GM19468 (cell line): ENCODE measurements at regions not wholly inside any gene's neighbourhood (a gene's known extent, or its start where the extent isn't known, plus 50 kb on each side); places are given as distances from the start of the nearest gene placed in this dataset.

ENCODE experiments used
- ATAC-seq: cut with Tn5 transposase; IDR thresholded peaks from one replicate; pipeline ENCODE4 v1.9.1; 2021; ENCODE audit warnings: mild to moderate bottlenecking, moderate library complexity, moderate number of reproducible peaks; ENCODE audit not compliant: unreplicated experiment; ENCODE audit errors: extremely low read depth

DNA sequence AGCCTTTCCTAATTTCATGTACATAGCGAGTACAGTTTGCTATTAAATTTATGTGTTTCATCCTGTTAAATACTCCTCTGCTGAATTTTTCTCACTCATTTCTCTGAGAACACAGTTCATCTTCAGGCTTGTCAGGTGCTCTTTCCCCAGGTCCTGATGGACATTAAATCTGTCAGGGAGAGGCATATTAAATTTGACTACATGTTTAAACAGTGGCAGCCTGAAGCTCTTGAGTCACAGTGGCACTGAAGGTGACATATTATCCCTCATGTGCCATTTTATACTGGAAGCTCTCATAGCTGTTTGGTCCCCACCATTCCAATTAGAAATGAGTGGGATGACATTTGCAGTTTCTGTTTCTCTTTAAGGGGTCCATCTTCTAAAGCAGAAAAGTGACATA lies 1089.6 kb upstream of the SORCS1 start:
- no peak for ATAC-seq

DNA sequence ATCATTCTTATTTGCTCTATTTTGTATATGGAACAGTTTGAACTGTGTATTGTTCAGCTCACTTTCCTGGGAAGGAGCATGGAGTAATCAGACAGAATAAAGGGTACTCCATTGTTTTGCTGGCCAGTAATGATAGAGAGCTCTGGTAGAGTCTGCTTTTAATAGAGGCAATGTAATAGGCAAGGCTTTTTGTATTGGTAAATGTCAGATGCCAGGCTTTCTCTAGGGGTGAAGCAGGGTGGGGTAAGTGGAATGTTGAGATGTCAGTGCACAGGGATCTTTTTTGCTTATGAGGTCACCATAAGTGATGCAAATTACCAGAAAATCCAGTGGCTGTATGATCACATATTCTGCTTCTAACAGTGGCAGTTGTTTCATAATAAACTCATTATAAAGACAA lies 1088.3 kb upstream of the SORCS1 start:
- ATAC-seq, result no peak

DNA sequence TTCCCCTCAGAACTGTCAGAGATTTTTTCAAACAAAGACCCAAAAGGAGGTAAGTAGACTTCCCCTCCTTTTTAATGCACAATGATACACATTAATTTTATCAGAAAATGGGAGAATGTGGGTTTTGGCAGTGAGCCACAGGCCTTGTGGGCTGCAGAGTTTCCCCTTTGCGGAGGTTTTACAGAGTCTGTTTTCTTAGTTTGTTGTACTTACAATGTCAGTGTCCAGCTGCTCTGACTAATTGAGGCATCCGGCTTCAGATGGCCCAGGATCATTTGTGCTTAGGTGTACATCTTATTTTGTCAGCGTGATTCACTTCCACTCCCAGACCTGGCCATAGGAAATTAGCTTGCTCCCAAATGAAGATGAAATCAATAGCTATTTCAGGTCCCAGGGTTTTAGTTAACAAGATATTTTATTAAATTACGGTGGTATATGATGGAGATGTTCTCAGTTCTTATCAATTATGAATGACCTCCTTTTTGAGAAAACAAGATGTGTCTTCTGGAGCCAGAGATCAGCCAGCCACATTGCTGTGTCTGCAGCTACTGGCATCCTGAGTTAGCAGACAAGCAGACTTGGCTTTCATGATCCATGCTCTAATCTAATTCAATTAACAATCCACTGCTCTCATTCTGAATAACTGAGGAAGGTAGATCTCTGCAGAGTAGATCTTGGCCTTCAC lies 1086.6 kb upstream of the SORCS1 start:
- ATAC-seq, result no peak

DNA sequence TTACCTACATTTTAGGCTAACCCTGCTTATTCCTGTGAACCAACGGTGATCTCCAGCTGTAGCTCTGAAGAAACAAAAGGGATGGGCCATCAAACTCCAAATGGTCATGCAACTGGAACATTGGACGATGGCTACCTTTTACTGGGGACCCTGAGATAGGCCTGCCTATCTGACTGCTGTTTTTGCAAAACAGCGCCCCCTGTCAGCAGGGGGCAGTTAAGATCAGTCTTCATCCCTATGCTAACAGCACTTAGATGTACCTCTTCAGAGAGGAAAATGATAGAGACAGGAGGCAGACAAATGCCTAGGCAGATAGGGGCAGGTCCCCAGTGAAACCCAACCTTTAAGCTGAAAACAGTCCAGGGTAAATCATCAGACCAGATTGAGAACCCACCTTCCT lies 1085.4 kb upstream of the SORCS1 start:
- ATAC-seq, result no peak

DNA sequence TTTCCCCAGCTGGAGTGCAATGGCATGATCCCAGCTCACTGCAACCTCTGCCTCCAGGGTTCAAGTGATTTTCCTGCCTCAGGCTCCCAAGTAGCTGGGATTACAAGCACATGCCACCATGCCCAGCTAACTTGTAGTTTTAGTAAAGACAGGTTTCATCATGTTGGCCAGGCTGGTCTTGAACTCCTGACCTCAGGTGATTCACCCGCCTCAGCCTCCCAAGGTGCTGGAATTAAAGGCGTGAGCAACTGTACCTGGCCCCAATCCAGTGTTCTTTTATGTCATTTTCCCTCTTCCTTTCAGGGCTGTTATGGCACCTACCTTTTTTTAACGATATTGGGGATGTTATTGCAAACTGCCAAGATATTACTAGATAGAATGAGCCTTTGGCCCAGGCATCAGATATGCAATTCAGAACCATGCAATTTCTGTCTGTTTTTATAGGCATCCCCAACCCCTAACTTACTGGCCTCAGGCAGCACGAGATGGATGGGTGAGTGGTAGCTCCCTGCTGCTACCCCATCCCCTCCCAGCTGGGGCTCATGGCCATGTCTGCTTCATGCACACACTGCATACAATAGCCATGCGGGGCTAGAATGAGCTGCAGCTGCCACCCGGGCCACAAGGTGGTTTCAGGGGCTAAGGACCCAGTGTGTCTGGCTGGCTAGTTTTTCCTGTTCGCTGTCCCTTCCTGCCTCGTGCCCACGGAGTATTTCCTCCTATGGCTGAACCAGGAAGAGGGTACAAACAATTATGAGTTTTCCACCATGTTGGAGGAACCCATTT lies 1080.1 kb upstream of the SORCS1 start:
- ATAC-seq, result no peak

DNA sequence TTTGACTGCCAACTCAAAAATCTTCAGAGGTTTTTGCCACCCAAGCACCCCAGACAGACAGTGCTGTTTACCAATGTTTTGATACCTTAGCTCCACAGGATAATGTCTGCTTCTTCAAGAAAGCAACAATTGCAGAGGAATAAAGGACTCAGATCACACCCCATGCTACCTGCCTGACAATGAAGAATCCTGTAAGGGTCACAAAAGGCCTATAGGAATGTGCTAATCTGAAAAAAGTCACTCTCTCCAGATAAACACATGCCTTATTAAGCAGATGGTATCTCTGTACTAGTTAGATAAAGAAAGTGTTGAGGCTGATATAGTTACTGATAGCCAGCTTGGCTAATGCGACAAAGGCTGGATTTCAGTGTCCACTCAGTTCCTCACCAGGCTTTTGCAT lies 1076.7 kb upstream of the SORCS1 start:
- no peak for ATAC-seq

DNA sequence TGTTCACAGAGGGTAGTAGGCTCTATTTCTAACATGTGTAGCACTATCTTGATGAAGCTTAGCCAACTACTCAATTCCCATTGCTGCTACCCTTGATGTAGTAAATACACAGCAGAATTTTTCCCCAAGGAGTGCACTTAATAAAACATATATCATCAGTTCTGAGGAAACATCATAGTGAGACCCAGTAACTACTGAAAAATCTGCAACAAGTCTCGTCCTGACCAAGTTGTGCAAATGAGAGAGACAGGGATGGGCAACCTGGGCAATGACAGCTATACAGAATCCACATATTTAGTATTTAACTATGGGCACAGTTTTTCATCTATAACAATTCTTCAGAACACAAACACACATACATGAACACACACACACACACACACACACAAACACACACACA lies 1073.8 kb upstream of the SORCS1 start:
- ATAC-seq, result no peak

DNA sequence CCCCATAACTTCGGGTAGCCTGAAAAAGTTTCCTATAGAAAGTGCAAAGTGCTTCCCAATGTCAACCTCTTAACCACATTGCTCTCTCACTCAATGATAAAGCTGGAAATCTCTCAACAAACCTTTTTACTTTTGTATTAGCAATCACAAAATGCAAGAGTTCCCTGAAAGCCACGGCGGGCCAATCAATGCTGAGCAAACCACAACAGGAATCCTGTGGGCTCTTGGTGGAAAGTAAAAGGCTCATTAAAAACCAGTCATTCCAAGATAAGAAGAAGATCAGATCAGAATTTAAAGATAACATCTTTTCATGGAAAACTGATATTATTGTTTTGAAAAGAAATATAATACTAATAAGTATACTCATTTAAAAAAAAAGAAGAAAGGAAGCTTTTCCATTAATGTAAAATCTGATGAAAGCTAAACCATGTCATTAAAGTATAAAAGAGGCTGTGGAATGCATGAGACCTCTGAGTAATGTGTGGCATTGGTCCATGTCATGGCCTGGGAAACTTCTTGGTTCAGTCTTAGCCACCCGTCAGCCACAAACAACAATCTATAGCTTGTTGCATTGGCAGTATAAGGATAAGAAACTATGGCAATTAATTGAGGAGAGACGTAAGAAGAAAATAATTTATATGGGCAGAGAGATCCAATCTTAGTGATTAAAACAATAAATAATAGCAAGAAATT lies 1066.1 kb upstream of the SORCS1 start:
- no peak for ATAC-seq

DNA sequence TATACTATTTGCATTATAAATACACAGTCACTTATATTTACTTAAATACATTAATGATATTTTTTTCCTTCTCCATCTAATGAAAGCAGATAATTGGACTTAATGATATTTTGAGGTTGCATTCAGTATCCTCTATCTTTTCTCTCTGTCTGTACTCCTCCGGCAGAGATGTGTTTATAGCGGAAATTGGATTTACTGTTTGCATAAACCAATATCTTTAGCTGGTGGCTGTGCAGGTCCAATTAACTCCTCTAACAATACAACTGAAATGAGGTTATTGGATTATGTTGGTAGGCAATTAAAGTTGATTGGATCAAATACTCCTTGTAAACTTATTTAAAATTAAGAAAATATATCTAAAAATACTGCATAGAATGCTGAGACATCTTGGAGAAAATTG lies 1044.2 kb upstream of the SORCS1 start:
- no peak for ATAC-seq

DNA sequence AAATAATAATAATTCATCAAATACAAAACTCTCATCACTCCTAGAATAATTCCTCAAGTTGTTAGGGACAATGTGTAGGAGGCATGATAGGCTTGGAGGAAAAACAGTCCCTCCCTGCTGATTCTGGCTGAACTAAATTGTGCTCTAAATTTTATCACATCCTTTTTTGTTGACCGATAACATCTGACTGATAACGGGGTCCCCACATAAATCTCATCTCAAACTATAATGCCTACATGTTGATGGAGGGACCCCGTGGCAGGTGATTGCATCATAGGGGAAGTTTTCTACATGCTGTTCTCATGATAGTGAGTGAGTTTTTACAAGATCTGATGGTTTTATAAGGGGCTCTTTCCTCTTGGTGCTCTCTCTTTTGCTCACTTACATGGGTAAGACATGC lies 1043.5 kb upstream of the SORCS1 start:
- ATAC-seq, result no peak

DNA sequence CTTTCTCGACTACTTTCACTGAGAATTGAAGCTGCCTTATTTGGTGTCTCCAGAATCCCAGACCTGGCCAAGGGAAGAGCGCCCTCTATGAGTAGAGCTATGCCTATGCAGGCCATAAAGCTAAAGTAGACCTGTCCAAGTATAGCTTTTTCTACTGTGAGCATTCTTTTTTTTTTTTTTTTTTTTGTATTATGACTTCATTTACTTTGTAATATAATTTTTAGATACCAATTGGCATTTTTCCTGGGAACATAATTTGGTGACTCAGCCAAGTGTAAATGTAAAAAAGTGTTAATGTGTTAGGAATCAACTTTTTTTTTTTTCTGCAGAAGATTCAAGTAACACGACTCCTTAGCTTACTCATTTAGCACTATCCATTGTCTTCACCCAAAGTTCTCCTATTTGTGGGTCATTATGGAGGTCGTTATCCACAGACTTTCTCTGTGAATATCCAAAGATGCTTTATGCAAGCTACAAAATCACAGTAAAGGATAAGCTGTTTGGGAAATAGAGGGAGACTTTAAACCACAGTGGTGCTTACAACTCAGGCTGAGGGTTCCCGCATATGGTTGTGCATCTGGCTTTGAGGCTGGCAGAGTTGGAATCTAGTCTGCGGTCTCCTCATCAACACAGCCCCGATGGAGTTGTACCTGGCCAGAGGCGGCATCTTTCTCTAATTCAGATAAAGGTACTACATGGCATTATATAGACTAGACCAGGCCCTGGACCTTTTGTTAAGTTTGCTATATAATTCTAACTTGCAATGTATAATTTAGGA lies 1040.2 kb upstream of the SORCS1 start:
- ATAC-seq, result peak; percentile 36

DNA sequence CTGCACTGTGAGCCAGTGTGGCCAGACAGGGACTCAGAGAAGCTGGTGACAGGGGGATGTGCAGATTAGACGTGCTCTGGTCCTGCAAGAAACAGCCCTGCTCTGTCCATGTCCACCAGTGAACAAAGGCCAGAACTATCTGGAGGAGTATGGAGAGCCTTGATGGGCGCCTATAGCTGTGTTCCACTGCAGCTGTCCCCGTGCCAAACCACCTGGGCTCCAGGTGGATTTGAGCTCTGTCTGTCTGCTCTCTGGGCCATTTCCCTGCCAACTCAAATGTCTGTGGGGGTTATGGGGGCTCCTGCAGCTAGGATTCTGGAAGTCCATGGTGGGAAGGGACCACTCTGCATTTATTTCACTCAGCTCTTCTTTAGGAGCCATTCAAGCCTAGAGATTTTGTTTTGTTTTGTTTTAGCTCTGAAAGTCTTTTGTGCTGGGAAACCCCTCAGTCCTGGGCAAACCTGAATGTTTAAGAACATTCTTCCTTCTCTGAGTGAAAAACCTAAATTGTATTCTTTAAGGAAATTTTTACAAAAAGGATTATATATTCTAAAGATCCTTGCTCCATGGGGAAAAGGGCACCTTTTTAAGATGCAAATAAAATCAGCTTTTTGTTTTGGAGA lies 1039.5 kb upstream of the SORCS1 start:
- ATAC-seq, result no peak

DNA sequence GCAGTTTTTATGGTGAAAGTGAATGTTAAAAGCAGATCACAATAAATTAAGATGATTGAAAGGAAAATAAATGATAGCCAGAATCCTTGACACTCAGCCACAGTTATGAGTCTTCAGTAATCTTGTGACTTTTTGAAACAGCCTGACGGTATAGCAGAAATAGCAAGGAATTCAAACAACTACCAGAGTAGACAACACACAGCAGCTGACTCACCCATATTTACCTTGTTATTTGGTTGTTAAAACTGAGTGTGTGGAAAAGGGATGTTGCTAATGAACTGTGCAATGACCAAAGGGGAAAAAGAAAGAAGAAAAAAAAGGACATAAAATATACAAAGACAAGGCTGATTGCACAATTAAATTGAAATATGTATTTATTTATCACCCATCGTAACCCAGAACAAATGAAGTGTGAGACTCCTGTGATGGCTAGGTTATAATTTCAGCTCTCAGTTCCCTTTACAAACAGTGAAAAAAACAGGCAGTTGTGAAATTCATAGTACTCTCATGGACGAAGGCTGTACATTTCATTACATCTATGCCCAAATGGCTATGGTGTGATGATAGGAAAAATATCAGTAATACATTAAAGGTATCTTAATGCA lies 1023.0 kb upstream of the SORCS1 start:
- no peak for ATAC-seq

DNA sequence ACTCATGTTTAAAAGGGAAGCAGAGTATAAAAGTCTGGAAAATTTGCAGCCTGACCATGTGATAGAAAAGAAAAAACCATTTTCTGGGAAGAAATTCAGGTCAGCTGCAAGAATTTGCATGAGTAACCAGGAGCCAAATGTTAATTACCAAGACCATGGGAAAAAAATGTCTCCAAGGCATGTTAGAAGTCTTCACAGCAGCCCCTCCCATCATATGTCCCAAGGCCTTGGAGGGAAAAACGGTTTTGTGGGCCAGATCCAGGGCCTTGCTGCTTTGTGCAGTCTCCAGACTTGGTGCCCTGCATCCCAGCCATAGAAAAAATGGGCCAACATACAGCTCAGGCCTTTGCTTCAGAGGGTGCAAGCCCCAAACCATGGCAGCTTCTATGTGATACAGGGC lies 1019.6 kb upstream of the SORCS1 start:
- ATAC-seq, result no peak

DNA sequence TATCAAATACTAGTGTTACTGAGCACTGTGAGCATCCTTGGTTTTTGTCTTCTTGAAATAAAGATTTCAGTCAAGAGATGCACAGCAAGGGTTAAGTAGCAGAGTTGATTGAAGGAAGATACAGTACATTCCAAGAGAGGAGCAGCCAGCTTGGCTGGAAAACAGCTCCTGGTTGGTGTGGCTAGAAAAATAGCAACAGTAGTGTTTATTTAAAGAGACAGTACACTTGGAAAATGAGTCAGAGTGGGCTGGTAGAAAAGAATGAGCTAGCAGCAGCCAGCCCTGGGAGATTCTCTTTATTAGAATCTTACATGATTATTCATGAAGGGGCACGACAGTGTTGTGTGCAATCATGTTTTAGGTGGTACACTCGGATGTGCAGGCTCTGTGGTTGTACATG lies 1016.4 kb upstream of the SORCS1 start:
- no peak for ATAC-seq

DNA sequence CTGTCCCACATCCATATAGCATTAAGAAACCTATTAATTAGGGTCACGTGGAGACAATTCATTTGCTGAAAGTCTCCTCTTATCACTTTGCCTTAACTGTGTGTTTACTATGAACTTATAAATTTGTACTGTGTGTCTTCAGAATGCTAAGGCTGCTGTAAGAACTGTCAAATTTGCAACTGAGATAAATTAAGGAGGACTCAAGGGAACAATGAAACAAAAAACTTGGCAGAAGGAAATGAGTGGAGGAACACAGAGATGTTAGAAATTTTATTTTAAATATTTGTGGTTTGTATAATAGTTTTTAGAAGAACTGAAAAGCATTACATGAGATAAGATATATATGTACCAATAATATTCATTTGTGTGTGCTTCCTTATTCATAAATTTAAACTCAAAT lies 1005.3 kb upstream of the SORCS1 start:
- ATAC-seq, result no peak

DNA sequence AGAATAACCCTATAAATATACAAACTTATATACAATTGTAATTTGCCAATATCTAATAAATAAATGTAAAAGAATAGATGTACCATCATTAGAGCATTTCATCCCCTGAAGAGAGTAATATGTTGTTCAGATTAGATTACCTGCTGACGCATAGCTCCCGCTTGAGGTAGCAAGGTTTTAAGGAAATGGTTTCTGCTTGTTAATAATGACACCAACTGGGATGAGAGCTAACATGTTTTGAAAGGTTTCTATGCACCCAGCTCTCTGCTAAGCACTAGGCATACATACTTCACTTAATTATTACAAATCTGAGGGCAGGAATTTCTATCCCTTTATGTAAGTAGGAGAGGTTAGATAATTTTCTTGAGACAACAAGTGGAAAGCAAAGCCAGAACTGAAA lies 1003.3 kb upstream of the SORCS1 start:
- no peak for ATAC-seq

DNA sequence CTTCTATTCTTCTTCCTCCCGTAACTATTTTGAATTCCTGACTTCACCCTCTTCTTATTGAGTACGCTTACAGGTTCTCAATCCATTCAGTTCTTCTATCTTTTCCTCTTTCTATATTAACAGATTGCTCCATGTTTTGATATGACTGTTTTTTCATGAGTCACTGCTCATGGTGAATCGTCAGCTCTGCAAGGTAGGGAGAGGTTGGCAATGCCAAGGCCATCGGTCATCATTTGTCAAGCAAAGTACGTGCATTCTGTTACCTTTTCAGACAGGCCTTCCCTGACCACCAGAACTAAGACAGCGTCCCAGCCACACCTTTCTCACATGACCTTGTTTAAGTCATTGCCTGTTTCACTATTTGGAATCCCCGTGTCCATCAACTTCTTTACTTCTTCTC lies 1001.9 kb upstream of the SORCS1 start:
- ATAC-seq, result no peak

DNA sequence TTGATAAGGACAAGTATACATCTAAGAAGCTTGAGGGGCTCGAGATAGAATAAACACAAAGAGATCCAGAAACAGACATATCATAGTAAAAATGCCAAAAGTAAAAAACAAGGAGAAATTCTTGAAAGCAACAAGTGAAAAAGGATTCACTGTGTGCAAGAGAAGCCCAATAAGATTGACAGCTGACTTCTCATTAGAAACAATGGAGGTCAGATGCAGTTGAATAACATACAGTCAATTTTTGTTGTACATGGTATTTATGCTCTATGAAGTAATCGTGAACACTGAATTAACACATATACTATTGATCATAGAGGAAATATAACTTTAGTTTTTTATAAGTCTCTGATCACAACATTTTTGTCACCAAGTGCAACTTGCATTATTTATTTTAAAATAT lies 982.8 kb upstream of the SORCS1 start:
- no peak for ATAC-seq

DNA sequence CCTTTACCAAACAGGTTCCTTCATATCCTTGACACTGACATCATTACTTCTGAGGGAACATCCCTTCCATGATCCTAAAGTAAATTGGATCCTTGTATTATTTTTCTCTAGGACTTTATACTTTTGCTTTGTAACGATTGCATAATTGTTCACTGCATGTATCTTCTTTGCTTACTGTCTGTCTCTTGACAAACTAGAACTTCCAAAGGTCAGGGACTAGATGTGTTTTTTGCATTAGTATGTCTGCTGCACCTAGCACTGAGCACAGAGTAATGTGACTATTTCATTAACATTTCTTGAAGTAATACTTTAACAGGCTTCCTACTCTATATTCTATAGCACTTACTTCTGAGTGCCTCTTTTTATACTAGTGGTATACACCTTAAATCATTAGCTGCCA lies 976.6 kb upstream of the SORCS1 start:
- no peak for ATAC-seq
